Activated CD4-positive, alpha-beta T cell treated with anti-CD3 and anti-CD28 coated beads for 24 hours (primary cell): ENCODE measurements at regions not wholly inside any gene's neighbourhood (a gene's known extent, or its start where the extent isn't known, plus 50 kb on each side); places are given as distances from the start of the nearest gene placed in this dataset.
A peak's percentile ranks its signal among the peaks of the same experiment; 100 is the strongest.

Source experiments
- DNase-seq, 2 donors: peaks; one replicate each; pipeline ENCODE4 v3.0.0-alpha.2; 2020; ENCODE audit warnings: low read depth in 2 of 2

GRCh38 chr3:110804856-110805255, 266.8 kb upstream of the NECTIN3 start:
- no peak for DNase-seq

- DNase-seq: no peak
Measured at GRCh38 chr3:110806924-110807323, 264.7 kb upstream of the NECTIN3 start.

GRCh38 chr3:110808630-110809029, 263.0 kb upstream of the NECTIN3 start:
- DNase-seq: no peak

GRCh38 chr3:110810356-110810755, 261.3 kb upstream of the NECTIN3 start:
- no peak for DNase-seq

- DNase-seq: no peak
Measured at GRCh38 chr3:110811050-110811449, 260.6 kb upstream of the NECTIN3 start.

- no peak for DNase-seq
Measured at GRCh38 chr3:110813541-110813940, 258.1 kb upstream of the NECTIN3 start.

- peak in 1 of 2 donors; percentile 3 for DNase-seq
Measured at GRCh38 chr3:110814170-110815007, 257.2 kb upstream of the NECTIN3 start.

- no peak for DNase-seq
Measured at GRCh38 chr3:110815008-110815583, 256.5 kb upstream of the NECTIN3 start.

GRCh38 chr3:110816008-110816407, 255.6 kb upstream of the NECTIN3 start:
- no peak for DNase-seq

GRCh38 chr3:110821586-110821985, 250.0 kb upstream of the NECTIN3 start:
- no peak for DNase-seq

- no peak for DNase-seq
Measured at GRCh38 chr3:110822971-110823370, 248.6 kb upstream of the NECTIN3 start.

GRCh38 chr3:110846971-110847370, 224.6 kb upstream of the NECTIN3 start:
- DNase-seq: no peak

- no peak for DNase-seq
Measured at GRCh38 chr3:110849064-110849463, 222.6 kb upstream of the NECTIN3 start.

GRCh38 chr3:110851736-110852135, 219.9 kb upstream of the NECTIN3 start:
- no peak for DNase-seq

- no peak for DNase-seq
Measured at GRCh38 chr3:110855207-110855606, 216.4 kb upstream of the NECTIN3 start.

GRCh38 chr3:110856916-110857315, 214.7 kb upstream of the NECTIN3 start:
- no peak for DNase-seq

- DNase-seq: no peak
Measured at GRCh38 chr3:110858549-110858948, 213.1 kb upstream of the NECTIN3 start.

GRCh38 chr3:110859336-110859735, 212.3 kb upstream of the NECTIN3 start:
- no peak for DNase-seq

GRCh38 chr3:110859993-110860392, 211.6 kb upstream of the NECTIN3 start:
- DNase-seq: no peak

GRCh38 chr3:110865934-110866333, 205.7 kb upstream of the NECTIN3 start:
- DNase-seq: no peak

- no peak for DNase-seq
Measured at GRCh38 chr3:110868106-110868505, 203.5 kb upstream of the NECTIN3 start.

GRCh38 chr3:110869736-110870135, 201.9 kb upstream of the NECTIN3 start:
- no peak for DNase-seq

- DNase-seq: no peak
Measured at GRCh38 chr3:110871869-110872268, 199.7 kb upstream of the NECTIN3 start.
